Nucleus accumbens (tissue), 56 donors: ENCODE measurements at regions not wholly inside any gene's neighbourhood (a gene's known extent, or its start where the extent isn't known, plus 50 kb on each side); places are given as distances from the start of the nearest gene placed in this dataset.

ENCODE experiments used
- DNase-seq, 56 donors: peaks; one replicate each; lab custom pipeline; 2025; lab: John Stamatoyannopoulos, UW

DNA sequence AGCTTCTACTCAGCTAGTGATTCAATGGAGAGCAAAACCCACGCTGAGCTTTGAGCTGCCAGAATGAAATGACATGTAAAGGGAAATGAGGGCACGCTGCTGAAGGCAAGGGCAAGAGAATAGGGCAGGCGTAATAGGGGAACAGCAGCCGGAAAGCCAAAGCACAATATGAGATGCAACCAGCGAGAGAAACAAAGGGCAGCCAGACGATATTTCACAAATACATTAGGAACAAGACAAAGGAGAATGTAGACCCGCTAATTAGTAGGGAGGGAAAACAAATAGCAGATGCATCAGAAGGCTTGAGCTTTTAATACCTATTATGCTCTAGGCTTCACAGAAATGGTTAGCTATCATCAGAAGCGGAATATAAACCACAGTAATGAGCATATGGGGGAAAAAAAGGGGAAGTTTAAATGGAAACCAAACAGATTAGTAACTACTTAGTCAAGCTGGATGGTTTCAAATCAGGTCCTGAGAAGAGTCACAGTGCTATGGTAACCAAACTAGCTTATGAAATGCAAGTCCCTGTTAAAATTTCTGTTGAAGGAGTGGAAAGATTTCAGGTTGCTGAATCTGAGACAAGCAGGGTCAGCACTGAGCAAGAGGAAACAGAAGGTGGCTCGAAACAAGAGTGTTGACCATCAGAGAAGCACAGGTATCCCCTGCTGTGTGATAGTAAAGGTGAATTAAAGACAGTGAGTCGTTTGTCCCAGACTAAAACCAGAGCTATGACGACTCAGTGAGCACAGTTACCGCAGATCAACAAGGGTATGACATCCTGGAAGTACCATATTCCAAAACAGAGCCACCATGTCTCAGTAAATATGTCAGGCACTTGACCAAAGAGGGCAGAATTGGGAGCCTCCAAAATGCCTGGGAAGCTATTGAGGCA is 496.9 kb upstream of the CELF2 start:
- peak in 7 of 56 donors; percentile 9 to 46 (median 15) for DNase-seq

DNA sequence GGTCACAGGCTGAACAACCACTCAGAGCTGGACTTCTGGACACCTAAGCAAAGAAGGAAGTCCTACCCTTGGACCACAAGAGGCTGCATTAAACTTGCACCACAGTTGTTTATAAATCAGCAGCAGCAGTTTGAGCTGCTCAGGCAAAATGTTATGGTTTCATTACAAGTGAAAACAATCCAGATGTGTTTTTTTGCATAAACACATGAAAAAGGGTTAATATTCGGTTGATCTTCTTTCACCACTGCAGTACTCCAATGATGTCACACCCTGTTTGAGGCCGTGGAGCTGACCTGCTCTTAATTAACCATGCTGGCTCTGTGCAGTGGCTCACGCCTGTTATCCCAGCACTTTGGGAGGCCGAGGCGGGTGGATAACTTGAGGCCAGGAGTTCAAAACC is 490.8 kb upstream of the CELF2 start:
- DNase-seq, result no peak

DNA sequence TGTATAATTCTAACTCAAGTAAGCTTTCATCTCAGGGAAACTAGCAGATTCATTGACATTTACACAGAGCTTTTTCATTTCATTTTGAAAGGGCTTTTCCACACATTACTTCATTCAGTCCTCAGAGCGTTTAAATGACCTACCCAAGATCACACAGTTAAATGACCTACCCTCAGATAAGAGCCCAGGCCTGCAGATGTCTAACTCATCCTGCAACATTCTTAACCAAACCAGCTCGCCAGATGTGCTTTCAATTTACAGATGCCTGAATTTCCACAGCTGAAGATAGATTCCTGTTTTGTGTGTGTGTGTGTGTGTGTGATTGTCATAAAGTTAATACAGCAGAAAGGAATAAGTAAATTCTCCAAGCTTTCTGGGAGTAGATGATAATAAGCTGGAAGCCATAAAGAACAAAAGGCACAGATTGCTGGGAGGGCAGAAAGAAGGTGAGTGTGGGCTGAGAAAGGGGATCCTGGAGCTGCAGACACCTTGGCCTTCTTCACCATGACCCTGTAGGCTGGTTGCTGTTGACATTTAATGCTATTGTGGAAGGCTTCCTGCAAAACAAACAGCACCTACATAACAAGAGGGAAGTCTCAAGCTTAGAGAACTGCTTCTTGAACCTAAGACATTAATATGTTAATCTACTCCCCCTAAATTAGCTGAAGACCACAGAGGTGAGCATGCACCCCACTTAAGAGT is 489.7 kb upstream of the CELF2 start:
- DNase-seq, result no peak

DNA sequence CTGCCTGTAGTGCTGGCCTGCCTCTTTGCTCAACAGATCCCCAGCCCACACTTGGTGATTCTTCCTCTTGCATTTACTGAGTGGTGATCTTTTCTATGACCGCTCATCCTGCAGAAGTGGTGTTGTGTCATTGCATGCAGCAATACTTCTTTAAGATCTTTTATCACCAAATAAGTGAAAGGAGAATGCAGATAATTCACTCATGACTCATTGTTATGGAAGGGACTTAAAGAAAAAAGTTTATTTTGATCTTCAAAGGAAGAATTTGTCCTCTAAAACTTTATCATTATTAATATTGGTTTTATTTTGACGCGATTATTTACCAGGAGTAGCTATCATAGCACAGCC is 489.1 kb upstream of the CELF2 start:
- DNase-seq, result no peak

DNA sequence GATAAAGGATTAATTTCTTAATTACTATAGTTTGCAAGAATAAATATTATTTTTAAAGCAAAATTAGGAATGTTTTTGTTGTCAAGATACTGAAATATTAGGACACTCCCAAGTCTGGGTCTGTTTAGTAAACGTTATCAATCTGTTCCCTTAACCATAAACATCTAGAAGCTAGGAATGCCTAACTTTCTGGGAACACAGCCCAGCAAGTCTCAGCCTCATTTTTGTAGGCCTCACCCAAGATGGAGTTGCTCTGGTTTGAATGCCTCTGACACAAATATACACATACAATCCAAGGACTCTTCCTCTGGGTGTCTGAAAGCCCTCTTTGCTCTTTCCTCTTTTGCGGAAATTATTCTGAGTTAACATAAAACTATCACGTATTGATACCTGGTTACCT is 487.4 kb upstream of the CELF2 start:
- DNase-seq, result no peak

DNA sequence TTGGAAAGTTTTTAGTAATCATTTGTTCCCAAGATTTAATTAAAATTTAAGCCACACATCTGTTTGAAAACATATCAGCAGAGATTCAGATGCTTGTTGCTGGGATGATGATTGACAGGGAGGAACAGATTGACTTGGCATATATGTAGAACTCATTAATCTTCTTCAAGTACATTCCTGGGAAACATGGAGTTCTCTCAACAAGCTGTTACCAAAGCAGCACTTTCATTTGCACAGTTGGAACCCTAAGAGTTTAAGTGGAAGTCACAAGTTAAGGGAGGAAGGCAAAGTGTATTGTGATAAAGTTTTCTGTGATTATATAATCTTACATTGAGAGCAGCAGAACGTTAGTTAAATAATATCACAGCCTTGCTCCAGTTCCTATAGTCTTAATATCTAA is 485.4 kb upstream of the CELF2 start:
- DNase-seq, result no peak

DNA sequence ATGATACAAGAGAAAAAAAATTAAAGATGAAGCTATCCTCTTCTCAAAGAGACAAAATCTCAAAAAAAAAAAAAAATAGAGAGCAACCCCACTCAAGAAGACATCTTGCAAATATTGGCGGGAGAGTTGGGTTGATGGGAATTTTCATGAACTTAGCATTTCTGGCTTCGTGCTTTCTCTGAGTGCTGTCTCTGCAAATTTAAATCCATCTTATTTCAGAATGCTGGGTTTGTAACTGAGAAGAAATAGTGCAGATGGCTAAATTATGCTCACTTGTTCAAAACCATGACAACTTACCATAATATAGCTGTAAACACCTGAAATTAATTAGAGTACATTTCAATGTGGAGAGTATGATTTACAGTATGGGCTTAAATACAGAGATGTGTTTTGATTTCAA is 484.8 kb upstream of the CELF2 start:
- DNase-seq, result no peak

DNA sequence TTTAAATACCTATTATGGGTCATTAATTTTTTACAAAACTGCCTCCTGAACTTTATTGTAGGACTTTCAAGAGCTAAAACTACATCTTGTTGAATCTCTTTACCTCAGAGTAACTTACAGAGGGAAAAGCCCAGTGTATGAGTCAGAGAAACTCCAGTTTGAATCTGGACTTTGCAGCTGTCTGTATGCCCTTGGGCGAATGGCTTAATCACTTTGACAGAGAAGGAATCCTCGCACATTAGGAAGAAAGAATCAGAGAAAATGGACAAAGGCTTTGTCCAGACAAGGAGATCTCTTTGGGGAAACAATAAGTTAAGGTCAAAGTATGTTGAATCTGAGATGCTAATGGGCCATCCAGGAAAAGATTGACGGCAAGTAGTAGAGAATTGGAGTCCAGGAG is 484.2 kb upstream of the CELF2 start:
- DNase-seq, result no peak

DNA sequence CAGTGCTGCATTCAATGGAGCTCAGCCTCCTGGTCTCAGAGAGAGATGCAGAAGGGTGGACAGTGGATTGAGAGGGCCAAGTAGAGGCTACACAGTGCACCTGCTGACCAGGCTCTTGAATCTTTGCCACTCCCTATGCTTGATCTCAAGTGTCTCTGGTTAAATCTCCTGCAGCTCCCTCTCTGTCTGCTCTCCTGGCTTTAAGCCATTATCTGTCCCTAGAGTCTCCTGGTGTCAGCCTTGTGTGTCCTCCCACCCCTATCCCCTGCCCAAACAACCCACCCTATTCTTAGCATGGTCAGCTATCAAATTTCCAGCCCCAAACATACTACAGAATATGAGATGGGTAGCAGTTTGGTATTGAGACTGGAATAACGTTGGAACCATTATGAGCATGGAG is 479.3 kb upstream of the CELF2 start:
- no peak for DNase-seq

DNA sequence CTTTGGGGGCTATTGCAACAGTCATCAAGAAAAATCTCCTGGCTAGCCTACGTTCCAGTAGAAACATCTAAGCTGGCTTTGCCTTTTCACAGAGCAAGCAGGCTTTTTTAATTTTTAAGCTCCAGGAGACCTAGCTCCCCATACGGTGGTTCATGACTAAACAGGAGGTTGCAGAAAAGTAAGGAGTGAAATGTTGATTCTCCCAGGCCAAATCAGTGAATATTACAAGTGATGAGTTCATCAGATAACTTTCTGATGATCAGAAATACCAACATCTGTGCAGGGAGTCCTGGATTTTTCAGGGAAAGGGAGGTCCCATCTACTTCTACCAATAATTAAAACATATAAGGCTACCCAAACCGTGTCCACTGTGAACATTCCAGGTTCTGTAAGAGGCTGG is 477.3 kb upstream of the CELF2 start:
- no peak for DNase-seq

DNA sequence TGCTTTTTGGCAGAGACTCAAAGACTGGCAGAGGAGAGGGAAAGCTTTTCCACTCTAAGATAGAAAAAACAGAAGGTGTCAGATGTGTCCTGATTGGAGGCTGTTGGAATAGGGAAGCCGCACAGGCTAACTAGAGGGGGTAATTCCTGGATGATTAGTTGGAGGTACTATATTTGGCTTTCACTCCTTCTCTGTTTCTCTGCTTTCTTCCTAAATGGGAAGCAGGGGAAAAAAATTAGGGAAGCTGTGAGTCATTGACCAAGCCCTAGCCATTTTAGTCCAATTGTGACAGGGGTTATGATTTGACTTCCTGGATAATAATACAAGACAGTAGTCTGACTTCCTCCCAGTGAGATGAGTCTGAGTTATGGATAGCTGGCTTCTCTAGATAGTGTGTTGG is 475.2 kb upstream of the CELF2 start:
- no peak for DNase-seq

DNA sequence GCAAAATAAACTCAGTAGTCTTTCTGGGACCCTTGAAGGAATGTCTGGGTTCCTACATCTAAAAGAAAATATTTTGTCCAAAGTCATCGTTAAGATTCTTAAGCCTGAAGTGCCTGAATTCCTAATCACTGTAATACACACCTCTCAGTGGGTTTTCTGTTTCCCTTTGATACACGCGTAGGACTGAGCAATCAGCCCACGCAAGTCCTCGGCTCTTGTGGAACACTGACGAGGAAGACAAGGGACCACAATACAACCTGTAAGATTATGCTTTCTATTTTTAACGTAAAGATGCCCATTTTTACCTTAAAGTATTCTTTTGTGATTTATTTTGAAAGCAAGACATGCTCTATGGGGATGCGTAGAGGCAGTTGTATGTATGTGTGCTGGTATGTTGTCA is 472.8 kb upstream of the CELF2 start:
- DNase-seq, result peak in 4 of 56 donors; percentile 6 to 26 (median 20)

DNA sequence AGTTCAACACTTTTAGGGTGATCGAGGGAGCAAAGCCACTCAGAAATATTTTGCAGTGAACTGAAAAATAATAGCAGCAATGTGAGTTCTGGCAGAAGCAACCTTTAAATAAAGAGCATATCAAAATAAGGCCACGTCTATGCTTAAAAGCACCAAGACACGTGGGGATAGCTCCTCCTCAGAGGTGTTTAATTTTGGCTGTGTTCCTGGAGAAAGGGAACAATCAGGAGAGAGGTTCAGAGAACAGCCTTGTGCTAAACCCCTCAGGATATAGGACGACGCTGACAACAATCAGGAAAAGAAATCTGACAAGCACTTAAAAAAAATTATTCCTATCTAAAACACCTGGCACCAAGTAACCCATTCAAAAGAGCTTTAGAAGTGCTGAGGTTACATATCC is 471.9 kb upstream of the CELF2 start:
- peak in 7 of 56 donors; percentile 4 to 58 (median 21) for DNase-seq

DNA sequence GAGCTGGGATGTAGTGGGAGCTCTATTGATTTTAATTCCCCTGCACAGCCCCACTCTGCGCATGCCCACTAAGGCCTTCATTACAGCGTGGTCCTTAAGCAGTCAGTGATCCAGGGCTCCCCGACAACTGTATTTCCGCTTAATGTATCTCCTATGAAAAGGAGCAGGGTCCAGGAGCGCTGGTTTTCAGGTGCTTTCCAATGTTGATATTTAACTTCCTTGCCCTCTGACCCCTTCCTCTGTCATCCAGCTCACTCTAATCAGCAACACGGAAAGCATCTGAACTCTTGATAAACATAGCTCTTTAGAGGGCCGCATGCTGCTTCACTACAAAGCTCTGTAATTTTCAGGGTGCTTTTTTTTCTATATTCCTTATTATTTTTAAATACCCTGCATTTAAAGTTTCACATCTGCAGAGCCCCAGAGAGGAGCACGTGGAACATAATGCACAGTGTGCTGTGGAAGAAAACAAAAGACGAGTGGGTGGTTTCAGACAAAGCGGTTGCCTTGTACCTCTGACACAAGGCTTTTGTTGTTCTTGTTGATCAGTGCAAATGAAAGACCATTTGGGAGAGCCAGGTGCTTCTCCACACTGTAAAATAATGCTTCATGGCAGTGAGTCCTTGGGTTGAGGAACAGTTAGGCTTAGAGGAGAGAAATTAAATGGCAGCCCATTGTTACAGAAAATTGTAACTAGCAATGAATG is 465.9 kb upstream of the CELF2 start:
- DNase-seq, result peak in 1 of 56 donors; percentile 9

DNA sequence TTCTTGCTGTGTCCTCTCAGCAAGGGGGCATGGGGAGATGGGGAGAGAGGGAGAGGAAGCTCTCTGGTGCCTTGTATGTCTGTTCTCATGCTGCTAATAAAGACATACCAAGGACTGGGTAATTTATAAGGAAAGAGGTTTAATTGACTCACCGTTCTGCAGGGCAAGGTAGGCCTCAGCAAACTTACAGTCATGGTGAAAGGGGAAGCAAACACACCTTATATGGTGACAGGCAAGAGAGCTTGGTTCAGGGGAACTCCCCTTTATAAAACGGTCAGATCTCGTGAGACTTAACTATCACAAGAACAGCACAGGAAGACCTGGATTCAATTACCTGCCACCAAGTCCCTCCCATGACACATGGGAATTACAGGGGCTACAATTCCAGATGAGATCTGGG is 464.7 kb upstream of the CELF2 start:
- no peak for DNase-seq

DNA sequence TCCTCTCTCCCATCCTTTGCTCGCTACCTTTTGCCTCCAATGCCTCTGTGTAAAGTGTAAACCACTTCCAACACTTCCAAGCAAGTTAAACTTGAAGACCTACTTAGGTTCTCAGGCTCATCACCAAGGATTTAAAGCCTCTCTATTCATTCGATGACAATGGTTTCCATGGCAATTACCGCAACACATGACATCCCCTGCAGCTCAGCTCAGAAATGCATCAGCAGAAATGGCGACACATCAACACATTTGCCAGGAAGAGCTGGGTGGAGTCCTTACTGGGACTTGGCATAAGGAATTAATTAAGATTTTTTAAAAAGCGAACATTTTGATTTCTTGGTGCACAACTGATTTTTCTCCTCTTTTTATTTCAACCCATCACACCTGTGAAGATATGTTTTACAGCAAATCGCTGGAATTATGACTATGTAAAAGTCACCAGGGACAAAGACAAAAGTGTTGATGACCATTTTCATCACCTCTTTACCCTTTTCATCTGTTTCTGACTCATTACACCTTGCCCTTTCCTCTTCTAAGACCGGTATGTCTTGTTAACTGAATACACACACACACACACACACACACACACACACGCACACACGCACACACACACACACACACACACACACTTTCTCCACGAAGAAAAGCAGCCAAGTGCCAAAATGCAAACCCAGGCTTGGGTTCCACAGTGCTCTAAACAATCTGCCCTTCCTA is 453.4 kb upstream of the CELF2 start:
- DNase-seq, result peak in 21 of 56 donors; percentile 2 to 67 (median 33)

DNA sequence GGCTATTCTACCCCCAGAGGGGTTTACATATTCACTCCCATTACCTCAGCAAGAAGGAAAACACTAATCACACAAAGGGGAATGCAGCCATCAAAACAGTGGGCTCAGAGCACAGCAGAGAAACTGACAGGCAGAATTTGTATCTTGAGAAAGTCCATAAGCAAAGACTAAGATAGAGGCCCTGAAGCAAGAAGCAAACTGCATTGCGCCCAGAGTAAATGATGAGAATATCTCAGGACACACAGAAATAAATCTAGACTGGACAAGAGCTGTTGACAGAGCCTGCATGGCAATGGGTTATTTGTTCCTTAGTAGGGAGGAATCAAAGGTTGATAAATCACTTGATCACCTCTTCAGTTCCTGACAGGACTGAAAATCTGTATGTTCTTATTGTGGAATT is 440.7 kb upstream of the CELF2 start:
- DNase-seq, result no peak

DNA sequence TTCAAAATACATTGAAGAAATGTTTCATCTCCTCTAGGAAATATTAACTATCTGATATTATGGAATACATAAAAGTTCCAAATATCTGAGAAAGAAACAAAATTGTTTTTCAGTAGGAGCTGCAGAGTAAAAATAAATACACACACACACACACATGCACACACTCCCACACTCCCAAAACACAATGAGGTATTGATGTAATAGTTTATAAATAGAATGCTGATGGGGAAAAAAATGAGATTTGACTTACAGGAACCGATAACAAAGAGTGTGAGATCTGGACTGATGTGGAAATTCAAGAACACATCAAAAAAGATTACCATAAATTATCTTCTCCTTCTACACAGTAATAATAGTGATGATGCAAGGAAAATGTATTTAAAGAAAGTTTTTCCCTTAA is 438.0 kb upstream of the CELF2 start:
- no peak for DNase-seq

DNA sequence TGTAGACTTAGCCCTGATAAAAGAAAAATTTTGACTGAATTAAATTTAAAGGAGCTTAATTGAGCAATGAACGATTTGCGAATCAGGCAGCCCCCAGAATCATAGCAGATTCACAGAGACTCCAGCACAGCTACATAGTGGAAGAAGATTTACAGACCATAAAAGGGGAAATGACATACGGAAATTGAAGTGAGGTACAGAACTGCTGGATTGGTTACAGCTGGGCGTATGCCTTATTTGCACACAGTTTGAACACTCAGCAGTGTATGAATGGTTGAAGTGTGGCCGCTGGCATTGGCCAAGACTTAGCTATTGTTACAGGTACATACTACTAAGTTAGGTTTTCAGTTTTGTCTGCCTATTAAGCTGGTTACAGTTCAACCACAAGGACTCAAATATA is 433.5 kb upstream of the CELF2 start:
- DNase-seq, result no peak

DNA sequence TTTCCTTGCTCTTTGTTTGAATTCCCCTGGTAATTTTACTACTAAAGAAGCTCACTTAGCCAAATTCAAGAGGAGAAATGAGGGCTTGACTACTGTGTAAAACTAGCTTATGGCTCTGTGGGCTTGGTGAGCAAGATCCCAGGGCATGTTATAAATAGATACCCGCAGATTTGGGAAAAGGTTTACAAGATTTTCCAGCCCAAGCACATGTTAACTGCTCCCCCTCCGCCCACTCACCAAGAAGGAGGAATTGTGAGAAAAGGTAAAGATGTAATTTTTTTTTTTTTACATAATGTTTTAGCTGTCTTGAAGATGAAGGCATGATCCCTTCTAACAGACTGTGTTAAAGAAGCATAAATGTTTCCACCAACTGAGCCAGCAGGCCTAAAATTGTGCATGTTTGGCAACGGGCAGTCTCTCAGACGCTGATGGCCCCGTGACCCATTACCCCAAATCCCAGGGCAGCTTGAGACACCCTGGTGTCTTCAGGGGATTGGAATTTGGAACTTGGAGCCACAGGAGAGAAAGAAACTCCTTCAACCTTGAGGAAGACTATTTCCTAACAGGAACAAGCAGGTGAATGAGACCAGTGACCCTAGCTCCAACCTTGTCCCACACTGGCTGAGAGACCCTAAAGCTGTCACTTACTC is 429.8 kb upstream of the CELF2 start:
- peak in 2 of 56 donors; percentile 5 to 10 for DNase-seq
